ENCODE measurements at regions not wholly inside any gene's neighbourhood (a gene's known extent, or its start where the extent isn't known, plus 50 kb on each side); places are given as distances from the start of the nearest gene placed in this dataset.
"Not testable (repeated sequence)": the region's sequence is repeated elsewhere in the genome, so short reads cannot be mapped to it uniquely, and the experiment has no call there.

- no peak for DNase-seq
- Histone ChIP-seq H3K27me3 (no peaks in the 10 kb centered on the region), H3K27ac (no peak overlapping the region), H3K36me3 (ENCODE audit: low read depth, missing control alignments) (no peaks in the 10 kb centered on the region), H3K4me3 (no peak overlapping the region), H3K9me3 (no peaks in the 10 kb centered on the region), H3K4me1 (no peaks in the 10 kb centered on the region)
- intact Hi-C loops (cut with DNase I; ENCODE audit: low total_unique reads) = no loop called here
- TF ChIP-seq CTCF (IDR thresholded peaks at IDR 0.05) = no peak
- TF ChIP-seq POLR2A (IDR thresholded peaks at IDR 0.05) = no peak
- WGBS, 2 donors = 93 to 100% methylated on average over 2 of the region's 2 CpGs
These were observed 191.2 kb upstream of the ATP6AP2 start for GRCh38 chrX:40389555-40389954.

- TF ChIP-seq CTCF (IDR thresholded peaks at IDR 0.05) = no peak
- no peak for TF ChIP-seq POLR2A (IDR thresholded peaks at IDR 0.05)
These were observed 192.3 kb upstream of the ATP6AP2 start for GRCh38 chrX:40388441-40388840.

GRCh38 chrX:40387869-40388268 lies 192.9 kb upstream of the ATP6AP2 start:
- H3K27me3 ChIP-seq; H3K4me3 ChIP-seq; H3K36me3 ChIP-seq (ENCODE audit: low read depth, missing control alignments); H3K9me3 ChIP-seq; H3K27ac ChIP-seq; DNase-seq; H3K4me1 ChIP-seq; intact Hi-C loops (cut with DNase I; ENCODE audit: low total_unique reads): not testable (repeated sequence)
- 67 to 73% methylated on average over 3 to 9 of the region's 9 CpGs for WGBS, 2 donors

More at GRCh38 chrX:40388441-40388840, 192.3 kb upstream of the ATP6AP2 start:
- H3K4me1 ChIP-seq = no peaks in the 10 kb centered on the region
- H3K36me3 ChIP-seq (ENCODE audit: low read depth, missing control alignments) = no peaks in the 10 kb centered on the region
- no peaks in the 10 kb centered on the region for H3K9me3 ChIP-seq
- no peaks in the 10 kb centered on the region for H3K27me3 ChIP-seq
- no peak overlapping the region for H3K27ac ChIP-seq
- no peak for DNase-seq
- no peak overlapping the region for H3K4me3 ChIP-seq
- WGBS, 2 donors = 92 to 94% methylated on average over 5 of the region's 5 CpGs
- intact Hi-C loops (cut with DNase I; ENCODE audit: low total_unique reads) = no loop called here

- H3K9me3 ChIP-seq; H3K36me3 ChIP-seq (ENCODE audit: low read depth, missing control alignments); intact Hi-C loops (cut with DNase I; ENCODE audit: low total_unique reads); H3K27ac ChIP-seq; H3K4me3 ChIP-seq; DNase-seq; H3K27me3 ChIP-seq; H3K4me1 ChIP-seq: not testable (repeated sequence)
- 41 to 69% methylated on average over 2 to 6 of the region's 7 CpGs for WGBS, 2 donors
These were observed 193.5 kb upstream of the ATP6AP2 start for GRCh38 chrX:40387311-40387710.

- WGBS, 2 donors = 80 to 94% methylated on average over 3 of the region's 3 CpGs
- Histone ChIP-seq H3K9me3 (no peaks in the 10 kb centered on the region), H3K4me1 (no peaks in the 10 kb centered on the region), H3K4me3 (no peak overlapping the region), H3K36me3 (ENCODE audit: low read depth, missing control alignments) (no peaks in the 10 kb centered on the region), H3K27ac (no peak overlapping the region), H3K27me3 (no peaks in the 10 kb centered on the region)
- DNase-seq = no peak
- TF ChIP-seq CTCF (IDR thresholded peaks at IDR 0.05) (no peak), POLR2A (IDR thresholded peaks at IDR 0.05) (no peak)
- intact Hi-C loops (cut with DNase I; ENCODE audit: low total_unique reads) = no loop called here
These were observed 195.1 kb upstream of the ATP6AP2 start for GRCh38 chrX:40385682-40386081.

GRCh38 chrX:40385256-40385655 lies 195.5 kb upstream of the ATP6AP2 start:
- H3K27ac ChIP-seq = no peak overlapping the region
- WGBS, 2 donors = 80 to 92% methylated on average over 9 to 10 of the region's 10 CpGs

More at GRCh38 chrX:40385256-40385655, 195.5 kb upstream of the ATP6AP2 start:
- Histone ChIP-seq H3K4me3 (no peak overlapping the region), H3K36me3 (ENCODE audit: low read depth, missing control alignments) (no peaks in the 10 kb centered on the region), H3K4me1 (no peaks in the 10 kb centered on the region), H3K27me3 (no peaks in the 10 kb centered on the region), H3K9me3 (no peaks in the 10 kb centered on the region)
- no peak for TF ChIP-seq CTCF (IDR thresholded peaks at IDR 0.05)
- TF ChIP-seq POLR2A (IDR thresholded peaks at IDR 0.05) = no peak
- no peak for DNase-seq
- intact Hi-C loops (cut with DNase I; ENCODE audit: low total_unique reads) = no loop called here

Measured in testis (tissue), 2 donors.